ENCODE measurements at regions not wholly inside any gene's neighbourhood (a gene's known extent, or its start where the extent isn't known, plus 50 kb on each side); places are given as distances from the start of the nearest gene placed in this dataset.

- intact Hi-C loops (cut with DNase I), result no loop called here
- no peak for TF ChIP-seq POLR2A (IDR thresholded peaks at IDR 0.05)
- TF ChIP-seq, protein P1, sequence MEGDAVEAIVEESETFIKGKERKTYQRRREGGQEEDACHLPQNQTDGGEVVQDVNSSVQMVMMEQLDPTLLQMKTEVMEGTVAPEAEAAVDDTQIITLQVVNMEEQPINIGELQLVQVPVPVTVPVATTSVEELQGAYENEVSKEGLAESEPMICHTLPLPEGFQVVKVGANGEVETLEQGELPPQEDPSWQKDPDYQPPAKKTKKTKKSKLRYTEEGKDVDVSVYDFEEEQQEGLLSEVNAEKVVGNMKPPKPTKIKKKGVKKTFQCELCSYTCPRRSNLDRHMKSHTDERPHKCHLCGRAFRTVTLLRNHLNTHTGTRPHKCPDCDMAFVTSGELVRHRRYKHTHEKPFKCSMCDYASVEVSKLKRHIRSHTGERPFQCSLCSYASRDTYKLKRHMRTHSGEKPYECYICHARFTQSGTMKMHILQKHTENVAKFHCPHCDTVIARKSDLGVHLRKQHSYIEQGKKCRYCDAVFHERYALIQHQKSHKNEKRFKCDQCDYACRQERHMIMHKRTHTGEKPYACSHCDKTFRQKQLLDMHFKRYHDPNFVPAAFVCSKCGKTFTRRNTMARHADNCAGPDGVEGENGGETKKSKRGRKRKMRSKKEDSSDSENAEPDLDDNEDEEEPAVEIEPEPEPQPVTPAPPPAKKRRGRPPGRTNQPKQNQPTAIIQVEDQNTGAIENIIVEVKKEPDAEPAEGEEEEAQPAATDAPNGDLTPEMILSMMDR (IDR thresholded peaks at IDR 0.05), result no peak
Observed at GRCh38 chr4:55013431-55013955, 111.9 kb downstream of the KDR start.

GRCh38 chr4:55012363-55013230, 112.8 kb downstream of the KDR start:
- peak in 1 of 2 donors; percentile 25 for DNase-seq
- Histone ChIP-seq H3K27me3 (no peaks in the 10 kb centered on the region), H3K9me3 (no peaks in the 10 kb centered on the region), H3K4me1 (peaks cover 4 to 6% of the 10 kb centered on the region in 2 donors), H3K36me3 (no peaks in the 10 kb centered on the region), H3K4me3 (replicated peaks in 1 of 3) (no peak overlapping the region), H3K27ac (no peak overlapping the region)
- TF ChIP-seq, protein P1 (IDR thresholded peaks at IDR 0.05), result no peak
- TF ChIP-seq POLR2A (IDR thresholded peaks at IDR 0.05), result no peak
- WGBS, 2 donors, result 65 to 66% methylated on average over 8 of the region's 8 CpGs
- intact Hi-C loops (cut with DNase I), result no loop called here

More at GRCh38 chr4:55013431-55013955, 111.9 kb downstream of the KDR start:
- DNase-seq, result no peak
- H3K4me1 ChIP-seq, result peaks cover 4 to 6% of the 10 kb centered on the region in 2 donors
- H3K9me3 ChIP-seq, result no peaks in the 10 kb centered on the region
- H3K36me3 ChIP-seq, result no peaks in the 10 kb centered on the region
- no peaks in the 10 kb centered on the region for H3K27me3 ChIP-seq
- 87 to 92% methylated on average over 6 of the region's 6 CpGs for WGBS, 2 donors
- no peak overlapping the region for H3K27ac ChIP-seq
- H3K4me3 ChIP-seq (replicated peaks in 1 of 3), result no peak overlapping the region

DNA sequence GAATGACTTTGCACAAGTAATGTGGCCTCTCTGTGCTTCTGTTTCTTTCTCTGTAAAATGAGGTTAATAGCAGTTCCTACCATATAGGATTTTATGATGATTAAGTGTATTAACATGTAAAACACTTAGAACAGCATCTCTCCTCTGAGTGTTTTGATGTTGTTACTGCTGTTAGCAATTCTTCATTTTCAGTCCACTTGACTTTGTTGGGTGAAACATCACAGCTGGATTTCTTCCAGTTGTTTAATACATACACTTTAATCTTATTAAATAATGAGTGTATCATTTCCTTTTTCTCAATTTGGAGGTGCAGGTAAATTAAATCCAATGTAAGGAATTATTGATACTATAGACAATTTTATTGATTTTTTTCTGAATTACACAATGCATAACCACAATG, 113.6 kb downstream of the KDR start:
- no peak overlapping the region for H3K27ac ChIP-seq
- H3K4me1 ChIP-seq, result peaks cover 4 to 6% of the 10 kb centered on the region in 2 donors
- H3K4me3 ChIP-seq (replicated peaks in 1 of 3), result no peak overlapping the region
- intact Hi-C loops (cut with DNase I), result no loop called here
- TF ChIP-seq, protein P1 (IDR thresholded peaks at IDR 0.05), result no peak
- TF ChIP-seq POLR2A (IDR thresholded peaks at IDR 0.05), result no peak
- no peaks in the 10 kb centered on the region for H3K27me3 ChIP-seq
- no peaks in the 10 kb centered on the region for H3K9me3 ChIP-seq
- no peaks in the 10 kb centered on the region for H3K36me3 ChIP-seq
- no peak for DNase-seq

DNA sequence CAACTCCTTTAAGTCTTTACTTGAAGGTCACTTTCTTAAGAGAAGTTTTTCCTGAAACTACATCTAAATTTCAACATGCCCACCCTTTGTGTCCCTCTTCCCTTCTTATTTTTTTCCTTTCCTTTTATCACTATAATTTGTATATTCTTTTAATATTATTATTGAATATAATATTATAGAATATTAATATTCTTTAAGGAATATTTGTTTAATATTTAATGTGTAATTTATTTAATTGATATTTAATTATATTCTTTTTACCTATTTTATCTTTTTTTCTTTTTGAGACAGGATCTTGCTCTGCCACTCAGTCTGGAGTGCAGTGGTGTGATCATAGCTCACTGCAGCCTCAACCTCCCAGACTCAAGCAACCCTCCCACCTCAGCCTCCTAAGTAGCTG, 114.8 kb downstream of the KDR start:
- no peak for DNase-seq
- H3K27ac ChIP-seq, result no peak overlapping the region
- no peaks in the 10 kb centered on the region for H3K27me3 ChIP-seq
- H3K4me1 ChIP-seq, result peaks cover 4 to 6% of the 10 kb centered on the region in 2 donors
- TF ChIP-seq, protein P1 (IDR thresholded peaks at IDR 0.05), result no peak
- TF ChIP-seq POLR2A (IDR thresholded peaks at IDR 0.05), result no peak
- no peaks in the 10 kb centered on the region for H3K9me3 ChIP-seq
- intact Hi-C loops (cut with DNase I), result no loop called here
- no peaks in the 10 kb centered on the region for H3K36me3 ChIP-seq
- no peak overlapping the region for H3K4me3 ChIP-seq (replicated peaks in 1 of 3)
